ENCODE measurements at regions not wholly inside any gene's neighbourhood (a gene's known extent, or its start where the extent isn't known, plus 50 kb on each side); places are given as distances from the start of the nearest gene placed in this dataset.
A peak's percentile ranks its signal among the peaks of the same experiment; 100 is the strongest.

- DNase-seq (no peak), ATAC-seq (no peak)
- Histone ChIP-seq H3K4me3 (no peak overlapping the region), H3K9me3 (no peaks in the 10 kb centered on the region), H3K27me3 (ENCODE audit: insufficient read depth in 3 of 3, low read length in 2 of 3) (no peaks in the 10 kb centered on the region), H3K27ac (no peak overlapping the region), H3K4me1 (peaks cover 25% of the 10 kb centered on the region), H3K36me3 (ENCODE audit: insufficient read depth in 1 of 2, low read depth in 1 of 2) (no peaks in the 10 kb centered on the region)
- intact Hi-C loops (cut with DNase I): no loop called here
- TF ChIP-seq CTCF (IDR thresholded peaks at IDR 0.05): no peak
- 20 to 36% (median 25%) methylated on average over 3 of the region's 3 CpGs for WGBS, 3 donors
These were observed 387.3 kb upstream of the SYT4 start for GRCh38 chr18:43664487-43665008.

GRCh38 chr18:43665105-43665788 is 388.0 kb upstream of the SYT4 start:
- DNase-seq (no peak), ATAC-seq (peak in 1 of 4 donors; percentile 53)
- no peaks in the 10 kb centered on the region for H3K36me3 ChIP-seq (ENCODE audit: insufficient read depth in 1 of 2, low read depth in 1 of 2)
- H3K9me3 ChIP-seq: no peaks in the 10 kb centered on the region
- H3K27ac ChIP-seq: no peak overlapping the region
- 46 to 61% (median 46%) methylated on average over 3 of the region's 3 CpGs for WGBS, 3 donors
- no peaks in the 10 kb centered on the region for H3K27me3 ChIP-seq (ENCODE audit: insufficient read depth in 3 of 3, low read length in 2 of 3)
- intact Hi-C loops (cut with DNase I): no loop called here
- TF ChIP-seq CTCF (IDR thresholded peaks at IDR 0.05): no peak
- H3K4me3 ChIP-seq: no peak overlapping the region
- H3K4me1 ChIP-seq: peaks cover 25% of the 10 kb centered on the region

- 89 to 93% (median 90%) methylated on average over 4 of the region's 4 CpGs for WGBS, 3 donors
- DNase-seq (no peak), ATAC-seq (no peak)
- intact Hi-C loops (cut with DNase I): no loop called here
- Histone ChIP-seq H3K27me3 (ENCODE audit: insufficient read depth in 3 of 3, low read length in 2 of 3) (no peaks in the 10 kb centered on the region), H3K27ac (no peak overlapping the region), H3K4me3 (no peak overlapping the region), H3K9me3 (no peaks in the 10 kb centered on the region), H3K36me3 (ENCODE audit: insufficient read depth in 1 of 2, low read depth in 1 of 2) (no peaks in the 10 kb centered on the region), H3K4me1 (peaks cover 18% of the 10 kb centered on the region)
- no peak for TF ChIP-seq CTCF (IDR thresholded peaks at IDR 0.05)
These were observed 391.6 kb upstream of the SYT4 start for GRCh38 chr18:43668866-43669265.

GRCh38 chr18:43671431-43671830 is 394.1 kb upstream of the SYT4 start:
- no peak for TF ChIP-seq CTCF (IDR thresholded peaks at IDR 0.05)
- ATAC-seq (peak in 1 of 4 donors; percentile 73), DNase-seq (no peak)

GRCh38 chr18:43680096-43680495 is 402.8 kb upstream of the SYT4 start:
- Histone ChIP-seq H3K4me3 (no peak overlapping the region), H3K36me3 (ENCODE audit: insufficient read depth in 1 of 2, low read depth in 1 of 2) (no peaks in the 10 kb centered on the region), H3K27ac (no peak overlapping the region), H3K9me3 (no peaks in the 10 kb centered on the region), H3K27me3 (ENCODE audit: insufficient read depth in 3 of 3, low read length in 2 of 3) (no peaks in the 10 kb centered on the region), H3K4me1 (no peaks in the 10 kb centered on the region)
- intact Hi-C loops (cut with DNase I): no loop called here
- WGBS, 3 donors: 79 to 90% (median 81%) methylated on average over 2 of the region's 2 CpGs
- DNase-seq: no peak
- no peak for ATAC-seq
- no peak for TF ChIP-seq CTCF (IDR thresholded peaks at IDR 0.05)

More at GRCh38 chr18:43671431-43671830, 394.1 kb upstream of the SYT4 start:
- Histone ChIP-seq H3K27ac (no peak overlapping the region), H3K27me3 (ENCODE audit: insufficient read depth in 3 of 3, low read length in 2 of 3) (no peaks in the 10 kb centered on the region), H3K4me3 (no peak overlapping the region), H3K36me3 (ENCODE audit: insufficient read depth in 1 of 2, low read depth in 1 of 2) (no peaks in the 10 kb centered on the region), H3K4me1 (no peaks in the 10 kb centered on the region), H3K9me3 (no peaks in the 10 kb centered on the region)
- WGBS, 3 donors: 12 to 19% (median 13%) methylated on average over 1 of the region's 1 CpG
- intact Hi-C loops (cut with DNase I): no loop called here
